KBM-7 (cell line): ENCODE measurements at regions not wholly inside any gene's neighbourhood (a gene's known extent, or its start where the extent isn't known, plus 50 kb on each side); places are given as distances from the start of the nearest gene placed in this dataset.
A peak's percentile ranks its signal among the peaks of the same experiment; 100 is the strongest.

Experiments used
- DNase-seq: peaks from one replicate; pipeline ENCODE4 v3.0.0-alpha.2; 2015
- in situ Hi-C: fragments of 300-500 bp; cut with MboI; formaldehyde crosslinking; loops from 2 replicates; pipeline ENCODE4 v1.14.3; 2020; ENCODE audit warnings: low sequenced_read_pairs, low pct_unique_long_range_greater_than_20kb, mixed read lengths

- no peak for DNase-seq
- in situ Hi-C loops: no loop called here
Observed at GRCh38 chr1:79561521-79561978, 555.0 kb upstream of the ADGRL4 start.

- no peak for DNase-seq
- in situ Hi-C loops: no loop called here
Observed at GRCh38 chr1:79556189-79556588, 549.7 kb upstream of the ADGRL4 start.

DNA sequence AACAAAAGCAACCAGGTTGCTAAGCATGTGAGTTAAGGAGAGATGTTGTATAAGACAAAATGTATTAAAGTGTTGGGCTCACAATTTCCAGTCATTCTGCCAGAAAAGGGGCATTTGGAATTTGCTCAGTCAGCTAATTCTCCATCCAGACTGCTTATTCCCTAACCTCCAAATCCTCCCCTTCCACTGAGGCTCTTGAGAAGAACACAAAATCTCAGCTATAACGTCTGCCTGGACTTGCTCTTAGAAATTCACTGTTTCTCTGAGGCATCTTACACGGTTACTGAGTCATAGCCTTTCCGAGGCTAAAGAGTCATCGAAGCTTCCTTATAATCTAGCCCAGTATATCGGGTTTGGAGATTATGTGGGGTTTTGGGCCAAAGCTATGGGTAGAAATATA is 548.2 kb upstream of the ADGRL4 start:
- DNase-seq: no peak
- in situ Hi-C loops: no loop called here

- in situ Hi-C loops: no loop called here
- no peak for DNase-seq
Observed at GRCh38 chr1:79551321-79551720, 544.8 kb upstream of the ADGRL4 start.

DNA sequence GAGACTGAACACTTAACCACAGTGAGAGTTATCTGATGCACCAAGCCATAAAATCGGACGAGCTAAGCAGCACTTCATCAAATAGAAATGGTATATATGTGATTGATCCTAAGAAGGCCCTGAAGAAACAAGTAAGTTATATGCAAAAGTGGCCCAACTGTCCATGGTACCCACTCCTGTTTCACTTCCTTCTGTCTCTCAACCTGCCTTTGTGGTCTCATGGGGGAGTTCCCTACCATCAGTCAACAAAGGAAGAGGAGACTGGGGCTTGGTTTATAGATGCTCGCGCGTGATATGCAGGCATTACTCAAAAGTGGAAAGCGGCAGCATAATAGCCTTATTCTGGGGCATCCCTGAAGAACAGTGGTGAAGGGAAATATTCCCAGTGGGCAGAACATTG is 543.9 kb upstream of the ADGRL4 start:
- in situ Hi-C loops: no loop called here
- no peak for DNase-seq

DNA sequence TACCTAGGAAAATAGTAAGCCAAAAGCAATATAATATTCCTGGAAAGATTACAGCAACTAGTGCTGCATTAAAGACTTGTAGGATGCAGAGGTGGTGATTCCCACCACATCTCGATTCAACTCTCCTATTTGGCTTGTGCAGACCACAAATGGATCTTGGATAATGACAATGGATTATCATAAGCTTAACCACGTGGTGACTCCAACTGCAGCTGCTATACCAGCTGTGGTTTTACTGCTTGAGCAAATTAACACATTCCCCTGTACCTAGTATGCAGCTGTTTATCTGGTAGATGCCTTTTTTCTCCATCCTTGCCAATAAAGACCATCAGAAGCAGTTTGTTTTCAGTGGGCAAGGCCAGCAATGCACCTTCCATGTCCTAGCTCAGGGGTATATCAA is 542.7 kb upstream of the ADGRL4 start:
- in situ Hi-C loops: no loop called here
- no peak for DNase-seq

GRCh38 chr1:79547514-79547913 is 541.0 kb upstream of the ADGRL4 start:
- in situ Hi-C loops: no loop called here
- no peak for DNase-seq

DNA sequence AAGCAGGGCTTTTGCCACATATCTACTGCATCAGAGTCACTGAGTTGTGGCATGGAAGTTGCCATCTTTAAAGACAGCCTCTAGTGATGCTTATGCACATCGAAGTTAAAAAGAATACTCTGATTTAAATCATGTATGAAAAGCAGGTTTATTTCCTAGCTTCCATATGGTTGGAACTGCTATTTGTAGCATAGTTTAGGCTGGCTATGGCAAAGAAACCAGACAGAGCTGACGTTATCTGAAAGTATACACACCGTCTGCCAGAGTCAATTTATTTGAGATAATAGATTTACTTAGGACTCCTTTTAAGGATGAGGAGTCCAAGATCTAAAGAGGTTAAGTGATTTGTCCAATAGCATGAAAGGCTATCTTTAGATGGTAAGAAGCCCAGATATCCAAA is 536.9 kb upstream of the ADGRL4 start:
- DNase-seq: no peak
- in situ Hi-C loops: no loop called here

DNA sequence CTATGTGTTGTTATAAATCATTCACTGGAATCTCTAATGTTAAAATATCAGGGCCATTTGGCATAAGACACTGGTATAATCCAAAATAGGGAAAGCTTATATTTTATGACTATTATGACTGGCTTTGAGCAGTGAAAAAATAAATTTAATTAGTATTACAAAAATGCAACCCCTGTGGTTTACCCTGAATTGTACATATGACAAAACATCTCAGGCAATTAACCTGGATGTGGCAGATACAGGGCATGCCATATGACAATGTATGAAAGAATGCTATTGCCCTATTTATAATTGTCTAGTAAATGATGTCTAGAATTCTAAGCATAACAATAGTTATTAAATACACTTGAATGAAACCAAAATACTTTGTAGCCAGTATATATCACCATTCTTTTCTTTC is 532.5 kb upstream of the ADGRL4 start:
- no peak for DNase-seq
- in situ Hi-C loops: no loop called here

- no peak for DNase-seq
- in situ Hi-C loops: no loop called here
Observed at GRCh38 chr1:79532555-79532954, 526.0 kb upstream of the ADGRL4 start.

- in situ Hi-C loops: no loop called here
- DNase-seq: no peak
Observed at GRCh38 chr1:79531790-79532189, 525.3 kb upstream of the ADGRL4 start.

DNA sequence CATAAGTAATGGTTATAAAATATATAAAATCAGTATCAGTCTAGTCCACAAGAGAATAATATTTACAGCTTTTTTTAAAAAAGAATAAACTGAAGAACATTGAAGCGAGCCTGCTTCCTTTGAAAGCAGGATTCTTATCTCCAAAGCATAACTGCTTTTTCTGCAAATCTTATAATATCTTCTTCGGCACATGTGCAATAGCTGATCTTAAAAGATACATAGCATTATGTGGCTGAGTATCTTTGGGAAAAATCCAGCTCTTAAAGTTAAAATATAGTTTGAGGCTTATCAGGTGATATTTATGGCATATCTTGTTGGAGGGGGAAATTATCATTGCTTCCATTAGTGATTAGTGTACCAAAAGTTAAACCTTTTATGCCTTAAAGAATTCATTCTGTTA is 523.9 kb upstream of the ADGRL4 start:
- no peak for DNase-seq
- in situ Hi-C loops: no loop called here

- in situ Hi-C loops: no loop called here
- no peak for DNase-seq
Observed at GRCh38 chr1:79530055-79530454, 523.5 kb upstream of the ADGRL4 start.

GRCh38 chr1:79524126-79524525 is 517.6 kb upstream of the ADGRL4 start:
- in situ Hi-C loops: no loop called here
- DNase-seq: no peak

GRCh38 chr1:79519084-79519760 is 512.7 kb upstream of the ADGRL4 start:
- in situ Hi-C loops: no loop called here
- no peak for DNase-seq

- DNase-seq: no peak
- in situ Hi-C loops: no loop called here
Observed at GRCh38 chr1:79517470-79518224, 511.1 kb upstream of the ADGRL4 start.

GRCh38 chr1:79507770-79508169 is 501.2 kb upstream of the ADGRL4 start:
- in situ Hi-C loops: no loop called here
- no peak for DNase-seq

GRCh38 chr1:79501153-79501552 is 494.6 kb upstream of the ADGRL4 start:
- in situ Hi-C loops: no loop called here

GRCh38 chr1:79499541-79499940 is 493.0 kb upstream of the ADGRL4 start:
- DNase-seq: no peak
- in situ Hi-C loops: no loop called here

More at GRCh38 chr1:79501153-79501552, 494.6 kb upstream of the ADGRL4 start:
- no peak for DNase-seq

- DNase-seq: peak; percentile 49
- in situ Hi-C loops: no loop called here
Observed at GRCh38 chr1:79497193-79497773, 490.8 kb upstream of the ADGRL4 start.
